CD4-positive, alpha-beta T cell treated with Interleukin-1 beta for 1 hour (primary cell): ENCODE measurements at regions not wholly inside any gene's neighbourhood (a gene's known extent, or its start where the extent isn't known, plus 50 kb on each side); places are given as distances from the start of the nearest gene placed in this dataset.

Experiments used
- DNase-seq, 2 donors: peaks; one replicate each; pipeline ENCODE4 v3.0.0-alpha.2; 2020 to 2022

DNA sequence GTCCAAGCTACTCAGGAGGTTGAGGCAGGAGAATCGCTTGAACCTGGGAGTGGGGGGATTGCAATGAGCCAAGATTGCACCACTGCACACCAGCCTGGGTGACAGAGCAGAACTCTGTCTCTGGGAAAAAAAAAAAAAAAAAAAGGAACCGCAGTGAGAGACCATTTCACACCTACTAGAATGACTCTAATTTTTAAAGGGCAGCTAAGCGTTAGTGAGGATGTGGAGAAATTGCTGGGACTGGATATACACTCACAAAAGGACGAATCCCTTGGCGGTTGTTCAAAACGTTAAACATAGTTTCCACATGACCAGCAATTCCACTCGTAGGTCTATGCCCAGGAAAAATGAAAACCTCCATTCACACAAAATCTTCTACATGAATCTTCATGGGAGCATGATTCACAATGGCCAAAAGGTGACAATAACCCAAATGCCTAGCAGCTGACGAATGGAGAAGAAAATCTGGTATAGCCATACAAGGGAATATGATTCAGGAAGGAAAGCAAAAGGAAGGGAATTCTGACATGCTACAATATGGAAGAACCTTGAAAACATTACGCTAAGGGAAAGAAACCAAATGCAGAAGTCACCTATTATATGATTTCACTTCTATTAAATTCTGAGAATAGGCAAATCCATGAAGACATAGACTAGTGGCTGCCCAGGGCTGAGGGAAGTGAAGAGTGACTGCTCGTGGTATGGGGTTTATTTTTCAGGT lies 127.0 kb downstream of the CHSY1 start:
- no peak for DNase-seq

DNA sequence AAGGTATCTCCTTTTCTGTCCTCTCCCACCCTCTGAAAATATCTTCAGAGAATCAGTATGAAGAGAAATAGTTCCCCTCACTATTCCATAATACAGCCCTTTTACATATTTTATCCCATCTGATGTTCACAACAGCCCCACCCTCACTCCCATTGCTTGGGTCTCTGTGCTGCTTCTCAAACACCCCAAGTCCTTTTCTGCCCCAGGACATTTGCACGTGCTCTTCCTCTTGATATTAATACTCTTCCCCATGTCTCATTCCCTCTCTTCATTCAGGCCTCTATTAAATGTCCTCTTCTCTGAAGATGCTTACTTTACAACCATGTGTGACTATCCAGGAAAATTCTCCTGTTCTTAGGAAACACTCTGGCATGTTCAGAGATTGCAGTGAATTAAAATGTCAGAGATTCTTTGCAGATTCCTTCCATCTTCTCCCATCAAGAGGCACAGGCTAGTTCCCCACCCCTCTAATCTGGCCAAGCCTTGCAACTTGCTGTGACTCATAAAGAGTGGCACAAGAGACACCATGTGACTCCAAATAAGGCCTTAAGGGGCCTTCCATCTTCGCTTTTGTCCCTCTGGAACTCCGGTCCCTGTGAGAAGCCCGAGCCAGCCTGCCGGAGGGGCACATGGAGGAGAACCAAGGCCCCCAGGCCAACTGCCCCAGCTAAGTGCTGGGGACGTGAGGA lies 128.5 kb downstream of the CHSY1 start:
- DNase-seq = peak in 1 of 2 donors; percentile 12

DNA sequence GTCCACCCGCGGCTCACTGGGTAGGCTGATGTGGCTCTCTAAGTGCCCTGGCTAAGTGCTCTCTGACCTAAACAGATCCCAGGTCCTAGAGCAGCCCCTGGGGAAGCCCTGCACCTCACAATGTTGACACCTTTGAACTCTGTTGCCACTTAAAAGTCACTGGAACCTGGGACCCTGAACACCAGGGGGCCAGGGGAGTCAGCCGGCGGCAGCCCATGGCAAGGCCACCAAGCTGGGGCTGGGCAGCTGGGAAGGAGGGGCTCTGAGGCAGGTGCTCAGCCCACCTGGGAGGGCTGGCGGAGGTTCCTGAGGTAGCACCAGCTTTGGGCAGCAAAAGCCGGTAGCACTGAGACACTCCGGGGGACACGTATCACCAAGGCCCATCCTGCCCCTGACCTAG lies 129.0 kb downstream of the CHSY1 start:
- DNase-seq = no peak

DNA sequence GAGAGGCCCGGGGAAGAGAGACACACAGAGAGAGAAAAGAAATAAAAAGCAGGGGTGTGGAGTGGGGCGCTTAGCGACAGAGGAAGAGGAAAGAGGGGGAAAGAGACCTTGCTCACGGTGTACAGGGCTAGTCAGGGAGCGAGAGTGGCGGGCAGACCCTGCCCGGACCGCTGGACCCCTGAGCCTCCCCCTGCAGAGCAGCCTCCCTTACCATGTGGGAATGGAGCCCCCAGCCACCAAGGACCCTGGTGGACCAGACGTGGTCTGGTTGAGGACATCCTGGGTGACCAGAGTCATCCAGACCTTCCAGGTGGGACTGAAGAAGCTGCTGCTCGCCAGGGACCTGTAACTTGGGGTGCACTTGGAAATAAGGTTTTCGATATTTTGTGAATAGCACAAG lies 129.6 kb downstream of the CHSY1 start:
- no peak for DNase-seq

DNA sequence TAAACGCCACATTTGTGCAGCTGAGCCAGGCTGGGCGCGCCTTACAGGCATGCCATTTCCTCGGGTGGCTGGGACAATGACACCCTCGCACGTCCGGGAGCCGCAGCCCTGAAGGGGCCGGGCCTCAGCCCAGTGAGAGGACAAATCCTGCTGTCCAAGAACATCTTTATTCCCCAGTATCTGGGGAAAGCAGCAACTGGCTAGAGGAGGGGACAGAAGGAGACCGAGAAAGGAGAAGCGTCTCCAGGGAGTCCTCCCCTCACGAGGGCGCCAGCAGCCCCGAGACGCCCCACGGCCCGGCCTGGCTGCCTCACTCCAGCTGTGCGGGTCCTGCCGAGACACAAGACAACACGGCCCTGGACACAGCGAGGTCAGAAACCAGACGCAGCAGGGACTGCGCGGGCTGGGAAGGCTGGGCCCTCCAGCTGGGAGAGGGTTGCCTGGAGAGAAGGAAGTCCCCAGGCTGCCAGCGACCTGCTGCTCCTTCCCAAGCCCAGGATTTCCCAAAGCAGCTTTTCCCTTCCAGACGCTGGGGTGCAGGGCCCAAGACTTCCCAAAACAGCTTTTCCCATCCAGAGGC lies 130.2 kb downstream of the CHSY1 start:
- DNase-seq = peak; percentile 9 to 63

DNA sequence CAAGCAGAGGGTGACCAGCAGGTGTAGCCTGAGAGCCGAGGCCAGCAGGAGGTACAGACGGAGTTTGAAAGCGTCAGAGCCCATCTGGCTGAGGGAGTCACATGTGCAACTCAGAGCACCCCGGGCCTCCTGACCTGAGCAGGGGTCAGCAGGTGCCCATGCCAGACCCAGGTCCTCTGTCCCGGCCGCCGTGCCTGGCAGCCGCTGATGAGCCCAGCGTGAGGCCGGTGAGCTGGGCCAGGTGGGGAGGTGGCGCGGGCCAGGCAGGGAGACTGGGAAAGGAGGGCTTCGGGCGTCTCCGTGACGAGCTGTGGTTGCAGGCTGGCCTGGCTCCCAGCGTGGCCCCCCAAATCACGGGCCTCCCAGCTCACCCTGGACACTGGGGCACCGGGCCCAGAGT lies 130.9 kb downstream of the CHSY1 start:
- no peak for DNase-seq

DNA sequence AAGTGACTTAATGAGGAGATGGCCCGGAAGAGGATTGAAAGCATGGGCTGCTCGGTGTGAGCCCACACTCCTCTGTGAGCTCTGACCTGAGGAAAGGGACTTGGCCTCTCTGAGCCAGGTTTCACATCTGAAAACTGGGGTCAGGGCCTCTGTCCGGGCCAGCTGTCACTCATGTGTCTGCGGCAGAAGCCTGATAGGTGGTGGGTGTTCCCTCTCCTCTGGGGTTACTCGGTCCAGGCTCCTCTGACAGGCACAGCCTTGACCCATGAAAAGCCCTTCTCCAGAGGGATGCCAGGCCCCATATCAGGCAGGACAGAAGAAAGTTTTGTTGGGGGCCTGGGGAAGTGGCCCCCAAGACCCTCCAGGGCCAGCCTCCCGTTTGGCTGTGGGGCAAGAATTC lies 131.4 kb downstream of the CHSY1 start:
- no peak for DNase-seq
